Activated naive CD8-positive, alpha-beta T cell treated with anti-CD3 and anti-CD28 coated beads, Interleukin-2, amount 50 U/mL, for 16 hours (primary cell): ENCODE measurements at regions not wholly inside any gene's neighbourhood (a gene's known extent, or its start where the extent isn't known, plus 50 kb on each side); places are given as distances from the start of the nearest gene placed in this dataset.
"Not testable (repeated sequence)": the region's sequence is repeated elsewhere in the genome, so short reads cannot be mapped to it uniquely, and the experiment has no call there.

Source experiments
- DNase-seq: peaks from one replicate; pipeline ENCODE4 v3.0.0-alpha.2; 2020; ENCODE audit warnings: low read depth, low spot score

- DNase-seq, result no peak
Measured at GRCh38 chr2:194697439-194697838, 959.6 kb upstream of the SLC39A10 start.

GRCh38 chr2:194696690-194697089, 960.3 kb upstream of the SLC39A10 start:
- no peak for DNase-seq

- DNase-seq, result no peak
Measured at GRCh38 chr2:194686569-194686968, 970.5 kb upstream of the SLC39A10 start.

- DNase-seq, result no peak
Measured at GRCh38 chr2:194674043-194674442, 983.0 kb upstream of the SLC39A10 start.

GRCh38 chr2:194672994-194673393, 984.0 kb upstream of the SLC39A10 start:
- DNase-seq, result no peak

- DNase-seq, result no peak
Measured at GRCh38 chr2:194661431-194661830, 995.6 kb upstream of the SLC39A10 start.

- not testable (repeated sequence) for DNase-seq
Measured at GRCh38 chr2:194639057-194639456, 1018.0 kb upstream of the SLC39A10 start.

GRCh38 chr2:194621945-194622344, 1035.1 kb upstream of the SLC39A10 start:
- no peak for DNase-seq

GRCh38 chr2:194619366-194619765, 1037.7 kb upstream of the SLC39A10 start:
- no peak for DNase-seq

GRCh38 chr2:194618432-194618831, 1038.6 kb upstream of the SLC39A10 start:
- no peak for DNase-seq

GRCh38 chr2:194616334-194616733, 1040.7 kb upstream of the SLC39A10 start:
- DNase-seq, result no peak

GRCh38 chr2:194610297-194610696, 1046.7 kb upstream of the SLC39A10 start:
- DNase-seq, result no peak

- no peak for DNase-seq
Measured at GRCh38 chr2:194603429-194603828, 1053.6 kb upstream of the SLC39A10 start.

- DNase-seq, result no peak
Measured at GRCh38 chr2:194602750-194603149, 1054.3 kb upstream of the SLC39A10 start.

- no peak for DNase-seq
Measured at GRCh38 chr2:194591192-194591591, 1065.8 kb upstream of the SLC39A10 start.

GRCh38 chr2:194587739-194588270, 1069.2 kb upstream of the SLC39A10 start:
- no peak for DNase-seq

GRCh38 chr2:194567661-194568017, 1089.4 kb upstream of the SLC39A10 start:
- no peak for DNase-seq

GRCh38 chr2:194566907-194567660, 1089.9 kb upstream of the SLC39A10 start:
- no peak for DNase-seq

- no peak for DNase-seq
Measured at GRCh38 chr2:194564422-194564821, 1092.6 kb upstream of the SLC39A10 start.

- DNase-seq, result no peak
Measured at GRCh38 chr2:194562329-194562728, 1094.7 kb upstream of the SLC39A10 start.

GRCh38 chr2:194559964-194560363, 1097.1 kb upstream of the SLC39A10 start:
- DNase-seq, result no peak

GRCh38 chr2:194559523-194559922, 1097.5 kb upstream of the SLC39A10 start:
- no peak for DNase-seq

- no peak for DNase-seq
Measured at GRCh38 chr2:194557993-194558392, 1099.0 kb upstream of the SLC39A10 start.

GRCh38 chr2:194556629-194557028, 1100.4 kb upstream of the SLC39A10 start:
- no peak for DNase-seq
